ENCODE measurements at regions not wholly inside any gene's neighbourhood (a gene's known extent, or its start where the extent isn't known, plus 50 kb on each side); places are given as distances from the start of the nearest gene placed in this dataset.

GRCh38 chr2:158732573-158733429 is 62.3 kb upstream of the DAPL1 start:
- POLR2A ChIA-PET: no interaction called here
- DNase-seq (no peak), ATAC-seq (no peak)
- Mint-ChIP-seq H3K36me3 (no peaks in the 10 kb centered on the region), H3K4me3 (no peak overlapping the region), H3K27ac (no peak overlapping the region), H3K9me3 (no peaks in the 10 kb centered on the region), H3K27me3 (peaks cover 0 to 19% (median 5%) of the 10 kb centered on the region in 5 donors), H3K4me1 (no peaks in the 10 kb centered on the region)

- ATAC-seq (no peak), DNase-seq (no peak)
- Mint-ChIP-seq H3K36me3 (no peaks in the 10 kb centered on the region), H3K4me1 (no peaks in the 10 kb centered on the region), H3K27ac (no peak overlapping the region), H3K4me3 (no peak overlapping the region), H3K9me3 (no peaks in the 10 kb centered on the region), H3K27me3 (peaks cover 0 to 14% (median 5%) of the 10 kb centered on the region in 5 donors)
- POLR2A ChIA-PET: no interaction called here
These were observed 61.7 kb upstream of the DAPL1 start for GRCh38 chr2:158733430-158733755.

DNA sequence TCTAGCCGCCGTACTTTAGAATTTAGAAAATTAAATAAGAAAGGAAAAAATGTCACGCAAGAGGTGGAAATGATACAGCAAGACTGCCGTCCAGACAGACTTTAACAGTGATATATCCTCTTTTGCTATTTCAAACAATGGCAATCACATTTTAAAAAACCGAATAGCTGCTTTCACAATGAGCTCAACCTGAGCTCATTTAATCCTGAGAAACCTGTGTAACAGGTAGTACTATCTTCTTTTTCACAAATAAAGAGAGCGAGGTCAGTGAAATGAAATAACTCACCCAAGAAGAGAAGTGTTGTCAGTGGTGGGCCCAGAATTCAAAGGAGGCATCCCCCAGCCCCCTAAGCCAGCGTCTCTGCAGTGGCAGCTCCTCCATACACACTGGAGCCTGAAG is 60.7 kb upstream of the DAPL1 start:
- no peak overlapping the region for H3K27ac Mint-ChIP-seq
- ATAC-seq: no peak
- H3K4me3 Mint-ChIP-seq: no peak overlapping the region
- no peaks in the 10 kb centered on the region for H3K36me3 Mint-ChIP-seq
- no peak for DNase-seq
- no peaks in the 10 kb centered on the region for H3K9me3 Mint-ChIP-seq
- POLR2A ChIA-PET: no interaction called here
- peaks cover 0 to 14% (median 5%) of the 10 kb centered on the region in 5 donors for H3K27me3 Mint-ChIP-seq
- no peaks in the 10 kb centered on the region for H3K4me1 Mint-ChIP-seq

GRCh38 chr2:158735822-158736580 is 59.1 kb upstream of the DAPL1 start:
- no peak for ATAC-seq
- Mint-ChIP-seq H3K27ac (no peak overlapping the region), H3K27me3 (peaks cover 0 to 9% (median 1%) of the 10 kb centered on the region in 5 donors), H3K36me3 (no peaks in the 10 kb centered on the region), H3K9me3 (no peaks in the 10 kb centered on the region), H3K4me1 (no peaks in the 10 kb centered on the region), H3K4me3 (no peak overlapping the region)
- no peak for DNase-seq
- POLR2A ChIA-PET: no interaction called here

- peaks cover 0 to 5% (median 2%) of the 10 kb centered on the region in 5 donors for H3K27me3 Mint-ChIP-seq
- no peak overlapping the region for H3K27ac Mint-ChIP-seq
- H3K36me3 Mint-ChIP-seq: no peaks in the 10 kb centered on the region
- no peak for DNase-seq
- H3K9me3 Mint-ChIP-seq: no peaks in the 10 kb centered on the region
- no peaks in the 10 kb centered on the region for H3K4me1 Mint-ChIP-seq
- POLR2A ChIA-PET: no interaction called here
- H3K4me3 Mint-ChIP-seq: no peak overlapping the region
- ATAC-seq: no peak
These were observed 56.8 kb upstream of the DAPL1 start for GRCh38 chr2:158738363-158738762.

DNA sequence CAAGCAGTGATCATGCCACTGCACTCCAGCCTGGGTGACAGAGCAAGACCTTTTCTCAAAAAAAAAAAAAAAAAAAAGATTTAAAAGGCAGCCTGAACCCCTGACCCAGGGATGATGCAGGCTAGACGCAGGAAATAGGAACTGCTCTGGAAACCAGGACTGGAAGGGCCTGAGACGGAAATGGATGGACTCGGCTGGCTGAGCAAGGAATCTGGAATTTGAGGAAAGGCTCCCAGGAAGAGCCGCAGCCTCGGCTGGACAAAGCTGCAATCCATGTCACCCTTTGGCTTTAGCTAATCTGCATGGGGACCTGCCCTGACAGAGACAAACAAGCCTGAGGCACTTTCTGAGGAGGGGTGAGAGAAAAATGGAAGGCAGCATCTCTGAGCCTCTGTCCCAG is 55.0 kb upstream of the DAPL1 start:
- H3K27me3 Mint-ChIP-seq: peaks cover 0 to 5% (median 2%) of the 10 kb centered on the region in 5 donors
- no peaks in the 10 kb centered on the region for H3K4me1 Mint-ChIP-seq
- no peaks in the 10 kb centered on the region for H3K9me3 Mint-ChIP-seq
- no peak for DNase-seq
- H3K36me3 Mint-ChIP-seq: no peaks in the 10 kb centered on the region
- POLR2A ChIA-PET: no interaction called here
- ATAC-seq: no peak
- no peak overlapping the region for H3K27ac Mint-ChIP-seq
- H3K4me3 Mint-ChIP-seq: no peak overlapping the region

GRCh38 chr2:158740621-158741020 is 54.5 kb upstream of the DAPL1 start:
- Mint-ChIP-seq H3K27me3 (peaks cover 2 to 9% (median 5%) of the 10 kb centered on the region in 5 donors), H3K9me3 (no peaks in the 10 kb centered on the region), H3K4me1 (peaks cover 0 to 4% (median 0%) of the 10 kb centered on the region in 4 donors), H3K27ac (no peak overlapping the region), H3K36me3 (no peaks in the 10 kb centered on the region), H3K4me3 (no peak overlapping the region)
- POLR2A ChIA-PET: no interaction called here
- ATAC-seq (no peak), DNase-seq (no peak)

- no peaks in the 10 kb centered on the region for H3K9me3 Mint-ChIP-seq
- ATAC-seq: no peak
- H3K4me3 Mint-ChIP-seq: no peak overlapping the region
- H3K27ac Mint-ChIP-seq: no peak overlapping the region
- H3K4me1 Mint-ChIP-seq: peaks cover 0 to 4% (median 0%) of the 10 kb centered on the region in 4 donors
- POLR2A ChIA-PET: no interaction called here
- H3K36me3 Mint-ChIP-seq: no peaks in the 10 kb centered on the region
- H3K27me3 Mint-ChIP-seq: peaks cover 4 to 15% (median 11%) of the 10 kb centered on the region in 5 donors
- no peak for DNase-seq
These were observed 53.5 kb upstream of the DAPL1 start for GRCh38 chr2:158741625-158742024.

GRCh38 chr2:158742536-158742935 is 52.6 kb upstream of the DAPL1 start:
- no peak for ATAC-seq
- DNase-seq: no peak
- H3K27me3 Mint-ChIP-seq: peaks cover 6 to 24% (median 17%) of the 10 kb centered on the region in 5 donors
- H3K4me3 Mint-ChIP-seq: no peak overlapping the region
- peaks cover 0 to 4% (median 0%) of the 10 kb centered on the region in 4 donors for H3K4me1 Mint-ChIP-seq
- no peaks in the 10 kb centered on the region for H3K36me3 Mint-ChIP-seq
- POLR2A ChIA-PET: no interaction called here
- H3K9me3 Mint-ChIP-seq: no peaks in the 10 kb centered on the region
- no peak overlapping the region for H3K27ac Mint-ChIP-seq

DNA sequence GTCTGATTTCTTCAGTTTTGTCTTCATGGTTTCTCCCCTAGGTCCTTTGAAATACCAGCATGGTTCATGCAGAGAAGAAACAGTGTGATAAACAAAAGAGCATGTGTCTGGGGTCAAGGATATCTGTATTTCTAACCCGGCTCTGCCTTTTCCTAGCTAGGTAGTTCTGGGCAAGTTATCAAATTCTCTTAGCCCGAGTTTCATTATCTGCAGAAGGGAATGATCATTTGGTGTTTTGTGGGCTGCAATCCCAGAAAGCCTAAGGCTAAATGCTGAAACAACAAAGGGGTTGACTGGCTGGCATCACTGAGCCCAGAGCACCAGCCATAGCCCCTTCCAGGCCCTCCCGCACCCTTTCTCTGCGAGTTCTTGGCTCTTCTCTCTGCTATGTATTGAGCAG is 51.7 kb upstream of the DAPL1 start:
- H3K27ac Mint-ChIP-seq: no peak overlapping the region
- H3K36me3 Mint-ChIP-seq: no peaks in the 10 kb centered on the region

GRCh38 chr2:158743879-158744278 is 51.2 kb upstream of the DAPL1 start:
- H3K27ac Mint-ChIP-seq: no peak overlapping the region
- no peaks in the 10 kb centered on the region for H3K36me3 Mint-ChIP-seq
- DNase-seq (no peak), ATAC-seq (no peak)
- no peaks in the 10 kb centered on the region for H3K9me3 Mint-ChIP-seq
- POLR2A ChIA-PET: no interaction called here
- no peak overlapping the region for H3K4me3 Mint-ChIP-seq
- peaks cover 0 to 4% (median 0%) of the 10 kb centered on the region in 4 donors for H3K4me1 Mint-ChIP-seq
- H3K27me3 Mint-ChIP-seq: peaks cover 6 to 28% (median 21%) of the 10 kb centered on the region in 5 donors

More for the DNA sequence above, 51.7 kb upstream of the DAPL1 start:
- no peak for ATAC-seq
- peaks cover 0 to 4% (median 0%) of the 10 kb centered on the region in 4 donors for H3K4me1 Mint-ChIP-seq
- no peak overlapping the region for H3K4me3 Mint-ChIP-seq
- H3K27me3 Mint-ChIP-seq: peaks cover 6 to 24% (median 21%) of the 10 kb centered on the region in 5 donors
- POLR2A ChIA-PET: no interaction called here
- no peak for DNase-seq
- H3K9me3 Mint-ChIP-seq: no peaks in the 10 kb centered on the region

- Mint-ChIP-seq H3K4me1 (peaks cover 0 to 4% (median 0%) of the 10 kb centered on the region in 4 donors), H3K36me3 (no peaks in the 10 kb centered on the region), H3K4me3 (no peak overlapping the region), H3K9me3 (no peaks in the 10 kb centered on the region), H3K27ac (no peak overlapping the region), H3K27me3 (peaks cover 6 to 33% (median 26%) of the 10 kb centered on the region in 5 donors)
- peak in 9 of 10 donors; percentile 6 to 73 (median 26) for DNase-seq
- POLR2A ChIA-PET: no interaction called here
- ATAC-seq: peak; percentile 48 to 62
These were observed 49.9 kb upstream of the DAPL1 start for GRCh38 chr2:158745067-158745865.
